ENCODE measurements at regions not wholly inside any gene's neighbourhood (a gene's known extent, or its start where the extent isn't known, plus 50 kb on each side); places are given as distances from the start of the nearest gene placed in this dataset.

DNA sequence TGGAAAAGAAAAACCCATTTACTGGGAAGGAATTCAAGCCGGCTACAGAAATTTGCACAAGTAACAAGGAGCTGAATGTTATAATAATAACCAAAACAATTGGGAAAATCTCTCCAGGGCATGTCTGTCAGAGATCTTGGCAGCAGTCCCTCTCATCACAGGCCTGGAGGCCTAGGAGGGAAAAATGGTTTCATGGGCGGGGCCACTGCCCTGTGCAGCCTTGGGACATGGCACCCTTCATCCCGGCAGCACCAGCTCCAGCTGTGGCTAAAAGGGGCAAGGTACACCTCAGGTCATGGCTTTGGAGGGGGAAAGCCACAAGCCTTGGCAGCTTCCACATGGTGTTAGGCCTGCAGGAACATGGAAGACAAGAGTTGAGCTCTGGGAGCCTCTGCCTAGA lies 513.1 kb upstream of the CNKSR2 start:
- DNase-seq, result no peak

GRCh38 chrX:20857746-20858145 lies 516.5 kb upstream of the CNKSR2 start:
- no peak for DNase-seq

- no peak for DNase-seq
These were observed 535.7 kb upstream of the CNKSR2 start for GRCh38 chrX:20838477-20838876.

DNA sequence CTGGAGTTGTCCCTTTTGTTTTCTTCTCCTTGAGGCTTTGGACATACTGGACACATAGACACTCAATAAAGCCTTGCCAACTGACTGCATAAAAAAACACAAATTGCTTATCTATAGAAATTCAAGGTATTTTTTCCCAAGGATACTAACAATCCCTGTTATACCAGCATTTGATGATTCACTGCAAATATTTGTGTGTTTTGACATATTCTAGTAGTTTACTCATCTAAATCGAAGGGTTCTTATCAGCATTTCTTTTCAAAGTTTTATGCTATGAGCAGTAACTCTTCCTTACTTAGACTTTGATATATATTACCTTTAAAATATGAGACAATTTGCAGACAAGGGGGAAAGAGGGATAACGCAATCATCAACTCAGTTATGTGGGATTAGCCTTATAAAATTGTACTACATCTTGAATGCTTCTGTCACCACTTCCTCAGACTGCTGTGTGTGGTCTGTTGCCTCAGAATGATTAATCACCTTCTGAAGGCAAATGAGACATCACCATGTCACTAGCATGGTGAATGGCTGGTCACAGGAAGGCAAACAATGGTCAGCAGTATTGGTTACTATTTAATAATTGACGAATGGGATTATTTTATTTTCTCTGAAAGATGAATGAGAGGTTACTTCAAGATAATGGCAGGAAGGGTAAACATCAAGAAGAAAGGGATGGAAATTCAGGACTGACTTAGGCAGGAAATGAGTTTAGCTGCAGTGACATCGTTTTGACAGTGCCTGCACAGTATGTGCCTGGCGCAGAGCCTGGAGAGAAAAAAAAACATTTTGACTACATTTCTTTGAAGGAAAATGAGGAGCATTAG lies 544.3 kb upstream of the CNKSR2 start:
- peak; percentile 0 for DNase-seq

- DNase-seq, result no peak
These were observed 548.2 kb upstream of the CNKSR2 start for GRCh38 chrX:20825984-20826383.

DNA sequence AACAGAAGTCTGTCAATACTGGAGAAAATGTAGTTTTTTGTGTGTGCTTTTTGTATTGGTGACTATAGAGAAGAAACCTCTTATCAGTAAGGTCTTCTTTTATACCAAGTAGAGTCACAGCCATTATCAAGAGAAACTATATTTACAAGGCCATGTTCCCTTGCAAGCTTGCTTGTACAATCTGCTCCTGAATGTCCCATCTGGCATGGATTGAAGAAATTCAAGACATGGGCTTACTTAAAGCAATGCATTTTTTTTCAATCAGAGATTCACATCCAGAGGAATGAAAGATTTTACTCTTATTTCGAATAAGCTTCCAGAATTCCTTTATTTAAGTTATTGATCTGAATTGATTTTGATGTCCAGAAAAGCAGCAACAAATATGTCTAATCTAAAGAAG lies 537.3 kb upstream of the RPS6KA3 start:
- DNase-seq, result no peak

- DNase-seq, result no peak
These were observed 535.3 kb upstream of the RPS6KA3 start for GRCh38 chrX:20802036-20802435.

- DNase-seq, result no peak
These were observed 529.7 kb upstream of the RPS6KA3 start for GRCh38 chrX:20796450-20796849.

DNA sequence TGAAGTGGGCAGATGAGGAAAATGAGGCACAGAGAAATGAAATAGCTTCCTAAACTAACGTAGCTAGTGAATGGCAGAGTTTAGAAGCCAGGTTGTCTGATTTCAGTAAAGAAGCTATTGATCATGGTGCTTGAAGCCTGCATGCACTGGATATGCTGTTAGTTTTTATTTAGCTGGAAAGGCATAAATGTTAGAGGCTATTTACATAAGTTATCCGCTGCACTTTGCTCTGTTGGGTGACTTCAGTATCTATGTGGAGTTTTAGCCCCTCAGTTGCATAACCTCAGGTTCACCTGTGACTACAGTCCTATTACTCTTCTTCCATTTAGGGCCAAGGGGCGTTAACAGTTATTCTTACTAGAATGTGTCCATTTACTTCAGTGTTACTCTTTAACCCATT lies 522.4 kb upstream of the RPS6KA3 start:
- DNase-seq, result no peak

DNA sequence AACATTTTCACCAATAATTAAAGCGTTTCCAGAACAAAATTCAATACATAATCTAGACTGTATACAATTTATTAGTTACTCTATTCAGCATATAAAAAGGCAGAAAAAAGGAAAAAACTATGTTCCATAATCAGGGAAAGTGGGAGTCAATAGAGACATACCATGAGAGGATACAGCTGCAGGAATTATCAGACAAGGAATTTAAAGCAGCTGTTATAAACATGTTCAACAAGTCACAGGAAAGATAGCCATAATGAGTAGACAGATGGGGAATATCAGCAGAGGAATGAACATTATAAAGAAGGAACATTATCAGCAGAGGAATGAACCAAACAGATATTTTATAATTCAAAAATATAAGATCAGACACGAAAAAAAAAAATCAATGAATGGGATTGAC lies 500.6 kb upstream of the RPS6KA3 start:
- no peak for DNase-seq

GRCh38 chrX:20756585-20756984 lies 489.9 kb upstream of the RPS6KA3 start:
- no peak for DNase-seq

DNA sequence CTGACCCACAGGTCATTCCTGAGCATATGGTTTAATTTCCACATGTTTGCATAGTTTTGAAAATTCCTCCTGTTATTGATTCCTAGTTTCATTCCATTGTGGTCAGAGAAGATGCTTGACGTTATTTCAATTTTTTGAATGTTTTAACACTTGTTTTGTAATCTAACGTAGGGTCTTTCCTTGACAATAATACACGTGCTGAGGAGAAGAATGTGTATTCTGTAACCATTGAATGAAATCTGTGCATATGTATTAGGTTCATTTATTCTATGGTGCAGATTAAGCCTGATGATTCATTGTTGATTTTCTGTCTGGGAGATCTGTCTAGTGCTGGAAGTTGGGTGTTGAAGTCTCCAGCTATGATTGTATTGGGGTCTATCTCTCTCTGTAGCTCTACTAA lies 486.4 kb upstream of the RPS6KA3 start:
- no peak for DNase-seq

DNA sequence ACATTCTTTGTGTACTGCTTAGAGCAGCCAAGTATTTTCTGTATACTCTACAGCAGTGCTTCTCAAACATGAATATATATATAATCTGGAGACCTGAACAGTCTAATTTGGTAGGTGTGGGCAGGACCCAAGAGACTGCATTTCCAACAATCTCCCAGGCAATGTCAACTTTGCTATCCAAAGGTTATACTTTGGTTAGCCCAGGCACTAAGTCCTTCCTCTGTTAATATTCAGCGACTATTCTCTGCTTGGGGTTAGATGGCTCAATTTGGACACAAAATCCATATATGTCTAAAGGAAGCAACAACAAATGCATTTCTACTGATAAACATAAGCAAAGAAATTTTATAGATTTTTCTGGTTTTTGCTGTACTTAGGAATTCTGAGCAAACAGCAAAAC lies 480.0 kb upstream of the RPS6KA3 start:
- DNase-seq, result no peak

- DNase-seq, result no peak
These were observed 476.3 kb upstream of the RPS6KA3 start for GRCh38 chrX:20743046-20743445.

GRCh38 chrX:20742106-20742505 lies 475.4 kb upstream of the RPS6KA3 start:
- no peak for DNase-seq

GRCh38 chrX:20740443-20740842 lies 473.7 kb upstream of the RPS6KA3 start:
- no peak for DNase-seq

GRCh38 chrX:20739038-20739745 lies 472.5 kb upstream of the RPS6KA3 start:
- no peak for DNase-seq

DNA sequence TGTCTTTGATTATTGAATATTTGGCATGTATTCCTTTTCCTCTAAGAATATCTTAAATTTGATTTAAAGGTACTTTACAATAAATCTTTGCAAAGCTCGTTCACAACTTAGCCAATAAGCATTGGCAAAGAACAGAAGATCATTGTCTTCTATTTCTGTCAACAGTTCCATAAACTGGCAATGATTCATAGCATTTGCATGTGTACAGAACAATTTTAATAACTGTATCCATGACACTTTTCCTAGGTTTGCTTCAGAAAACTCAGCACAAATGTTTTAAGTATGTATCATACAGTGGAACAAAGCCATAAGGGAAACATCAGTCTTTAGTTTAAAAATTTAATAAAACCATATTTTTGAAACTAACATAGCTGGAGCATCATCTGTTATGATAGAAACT lies 462.7 kb upstream of the RPS6KA3 start:
- no peak for DNase-seq

- DNase-seq, result no peak
These were observed 460.7 kb upstream of the RPS6KA3 start for GRCh38 chrX:20727447-20727846.

GRCh38 chrX:20720954-20721626 lies 454.4 kb upstream of the RPS6KA3 start:
- no peak for DNase-seq

DNA sequence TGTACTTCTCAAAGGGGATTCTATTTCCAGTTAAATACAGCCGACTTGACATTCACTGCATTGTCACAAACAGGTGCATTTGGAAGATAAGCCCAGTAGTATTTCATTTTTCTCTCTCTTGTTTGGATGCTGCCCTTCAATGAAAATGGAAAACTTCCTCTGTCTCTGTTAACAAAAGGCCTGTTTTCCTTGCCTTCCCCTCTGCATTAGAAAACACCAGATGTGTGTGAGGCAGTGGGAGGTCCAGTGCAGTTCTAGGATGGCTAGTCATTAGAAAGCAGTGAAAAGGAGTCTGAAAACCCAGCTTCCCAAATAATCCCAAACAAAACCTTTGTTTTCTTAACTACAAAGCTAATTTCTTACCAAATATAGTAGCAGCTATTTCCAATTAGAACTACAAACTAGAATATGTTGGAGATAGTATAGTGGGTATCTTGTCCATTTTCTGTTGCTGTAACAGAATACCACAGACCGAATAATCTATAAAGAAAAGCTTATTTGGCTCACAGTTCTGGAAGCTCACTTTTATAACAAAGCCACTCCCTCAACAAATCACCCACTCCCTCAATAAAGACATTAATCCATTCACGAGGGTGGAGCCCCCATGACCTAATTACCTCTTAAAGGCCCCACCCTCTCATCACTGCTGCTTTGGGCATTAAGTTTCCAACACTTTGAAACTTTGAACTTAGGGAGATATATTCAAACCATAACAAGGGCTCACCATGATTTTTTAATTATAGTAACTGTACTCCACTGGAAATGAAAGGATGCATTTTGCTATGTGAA lies 452.1 kb upstream of the RPS6KA3 start:
- DNase-seq, result no peak

- DNase-seq, result no peak
These were observed 448.5 kb upstream of the RPS6KA3 start for GRCh38 chrX:20715176-20715575.

DNA sequence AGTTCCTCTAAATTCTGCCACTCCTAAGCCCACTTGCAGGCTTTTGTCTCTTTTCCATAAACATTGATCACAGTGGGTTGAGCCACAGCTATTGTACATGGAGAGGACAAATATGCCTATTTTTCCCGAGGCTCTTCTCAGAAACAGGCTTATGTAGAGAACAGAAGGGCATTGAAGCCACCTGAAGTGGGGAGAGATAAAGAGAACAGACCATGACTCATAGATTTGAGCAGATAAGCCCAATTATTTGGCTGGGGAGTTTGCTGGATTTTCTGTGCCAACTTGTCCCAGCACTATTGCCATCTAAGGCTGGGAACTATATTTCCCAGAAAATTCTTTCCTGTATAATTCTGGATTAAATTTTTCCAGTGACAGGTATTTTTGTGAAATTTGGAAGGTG lies 446.1 kb upstream of the RPS6KA3 start:
- no peak for DNase-seq
